Urothelium cell line (cell line): ENCODE measurements at regions not wholly inside any gene's neighbourhood (a gene's known extent, or its start where the extent isn't known, plus 50 kb on each side); places are given as distances from the start of the nearest gene placed in this dataset.
"Not testable (repeated sequence)": the region's sequence is repeated elsewhere in the genome, so short reads cannot be mapped to it uniquely, and the experiment has no call there.

Experiments
- DNase-seq: peaks from one replicate; pipeline ENCODE4 v3.0.0; 2011; ENCODE audit warnings: low spot score, mixed read lengths
- FAIRE-seq: peaks from 2 replicates; lab custom pipeline; 2011; peaks lifted over from hg19 to GRCh38; lab: Jason Lieb, UNC

DNA sequence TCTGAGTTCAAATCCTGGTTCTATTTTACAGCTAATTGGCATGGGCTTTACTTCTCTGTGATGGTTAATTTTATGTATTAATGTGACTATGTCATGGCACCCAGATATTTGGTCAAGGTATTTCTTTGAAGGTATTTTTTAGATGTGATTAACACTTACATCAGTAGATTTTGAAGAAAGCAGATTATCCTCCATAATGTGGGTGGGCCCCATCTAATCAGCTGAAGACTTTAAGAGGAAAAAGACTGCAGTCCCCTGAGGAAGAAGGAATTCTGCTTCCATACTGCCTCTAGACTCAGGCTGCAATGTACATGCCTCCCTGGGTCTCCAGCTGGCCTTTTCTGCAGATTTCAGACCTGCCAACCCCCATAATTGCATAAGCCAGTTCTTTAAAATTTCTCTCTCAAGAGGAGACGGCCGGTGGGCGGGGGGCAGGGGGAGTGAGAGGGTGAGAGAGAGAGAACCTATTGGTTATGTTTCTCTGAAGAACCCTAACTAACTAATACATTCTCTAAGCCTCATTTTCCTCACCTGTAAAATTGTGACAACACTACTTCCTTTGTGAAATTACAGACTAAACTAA, 338.2 kb upstream of the PRDM1 start:
- no peak for FAIRE-seq
- DNase-seq = no peak

DNA sequence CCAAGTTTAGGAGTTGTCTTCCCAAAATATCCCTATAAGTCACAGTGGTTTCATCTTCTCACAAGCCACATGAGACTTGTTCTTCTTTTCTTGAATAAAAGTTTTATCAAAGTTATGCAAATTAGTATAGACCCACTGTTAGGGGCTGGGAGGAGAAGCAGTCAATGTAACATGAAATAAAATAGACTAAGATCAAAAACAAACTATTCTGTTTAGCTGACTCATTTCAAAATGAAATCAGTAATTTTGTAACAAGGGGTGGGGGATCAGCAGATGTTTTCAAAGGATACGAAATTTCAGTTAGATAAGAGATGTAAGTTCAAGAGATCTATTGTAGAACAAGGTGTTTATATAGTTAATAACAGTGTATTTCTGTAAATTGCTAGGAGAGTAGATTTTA, 339.6 kb upstream of the PRDM1 start:
- DNase-seq (no peak), FAIRE-seq (no peak)

DNA sequence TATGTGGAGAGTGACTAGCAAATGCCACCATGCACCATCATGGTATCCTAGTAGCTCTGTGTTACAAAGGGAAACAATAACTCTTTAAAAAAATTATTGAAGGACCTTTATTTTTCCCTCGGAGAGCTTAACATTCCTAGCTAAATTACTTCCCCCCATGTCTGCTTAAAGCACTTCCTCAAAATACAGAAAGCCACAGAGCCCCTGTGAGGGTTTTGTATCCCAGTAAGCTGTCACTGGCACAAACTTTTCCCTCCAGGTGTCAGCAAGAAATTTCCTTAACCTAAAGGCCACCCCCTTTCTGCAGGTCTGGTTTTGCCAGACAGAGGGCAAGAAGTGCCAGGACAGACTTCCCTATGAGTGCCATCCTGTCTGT, 340.0 kb upstream of the PRDM1 start:
- FAIRE-seq (no peak), DNase-seq (no peak)

- no peak for FAIRE-seq
- DNase-seq = no peak
These were observed 340.5 kb upstream of the PRDM1 start for GRCh38 chr6:105745464-105746129.

- DNase-seq = no peak
- no peak for FAIRE-seq
These were observed 341.3 kb upstream of the PRDM1 start for GRCh38 chr6:105744815-105745214.

GRCh38 chr6:105740946-105741645, 338.2 kb upstream of the PREP start:
- FAIRE-seq (no peak), DNase-seq (no peak)

GRCh38 chr6:105739764-105740163, 336.9 kb upstream of the PREP start:
- FAIRE-seq (no peak), DNase-seq (no peak)

DNA sequence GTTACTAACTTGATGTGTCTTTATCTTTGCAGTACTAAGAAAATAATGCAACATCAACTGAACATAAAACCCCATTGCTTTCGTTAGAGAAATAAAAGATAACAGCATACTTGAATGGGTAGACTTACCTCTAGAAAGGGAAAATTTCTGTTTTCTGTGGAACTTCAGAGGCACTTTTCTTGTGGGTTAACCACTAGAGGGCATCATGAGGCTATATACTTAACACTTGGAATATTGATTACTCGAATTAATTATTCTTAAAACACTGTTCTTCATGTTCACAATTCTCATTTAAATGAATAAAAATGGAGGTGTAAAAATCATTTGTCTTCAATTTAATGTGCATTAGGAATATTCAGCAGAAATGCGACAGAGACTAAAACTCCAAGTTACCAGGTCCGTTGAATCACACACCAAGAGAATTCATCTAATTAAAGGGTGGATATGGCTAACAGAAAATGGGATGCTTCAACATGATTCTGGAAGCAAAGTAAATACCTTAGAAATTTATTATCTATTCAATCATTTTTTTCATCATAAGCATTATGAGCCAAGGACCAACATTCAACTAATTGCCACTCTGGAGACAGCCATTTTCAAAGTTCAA, 330.8 kb upstream of the PREP start:
- DNase-seq = no peak
- FAIRE-seq = no peak

DNA sequence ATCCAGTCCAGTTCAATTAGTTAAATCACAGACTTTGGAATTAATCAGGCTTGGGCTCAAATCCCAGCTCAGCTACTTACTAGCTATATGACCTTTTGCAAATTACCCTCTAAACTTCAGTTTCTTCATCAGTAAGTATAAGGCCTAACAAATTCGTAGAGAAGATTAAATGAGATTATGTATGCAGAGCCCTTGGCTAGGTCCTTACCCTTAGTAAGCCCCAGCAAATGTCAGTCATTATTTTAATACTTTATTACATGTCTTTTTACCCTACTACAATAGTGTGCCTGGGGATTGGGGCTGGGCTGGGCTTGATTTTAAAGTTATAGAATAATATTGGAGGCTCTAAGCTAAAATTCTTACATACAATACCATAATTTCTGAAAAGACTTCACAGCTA, 326.1 kb upstream of the PREP start:
- DNase-seq (no peak), FAIRE-seq (no peak)

DNA sequence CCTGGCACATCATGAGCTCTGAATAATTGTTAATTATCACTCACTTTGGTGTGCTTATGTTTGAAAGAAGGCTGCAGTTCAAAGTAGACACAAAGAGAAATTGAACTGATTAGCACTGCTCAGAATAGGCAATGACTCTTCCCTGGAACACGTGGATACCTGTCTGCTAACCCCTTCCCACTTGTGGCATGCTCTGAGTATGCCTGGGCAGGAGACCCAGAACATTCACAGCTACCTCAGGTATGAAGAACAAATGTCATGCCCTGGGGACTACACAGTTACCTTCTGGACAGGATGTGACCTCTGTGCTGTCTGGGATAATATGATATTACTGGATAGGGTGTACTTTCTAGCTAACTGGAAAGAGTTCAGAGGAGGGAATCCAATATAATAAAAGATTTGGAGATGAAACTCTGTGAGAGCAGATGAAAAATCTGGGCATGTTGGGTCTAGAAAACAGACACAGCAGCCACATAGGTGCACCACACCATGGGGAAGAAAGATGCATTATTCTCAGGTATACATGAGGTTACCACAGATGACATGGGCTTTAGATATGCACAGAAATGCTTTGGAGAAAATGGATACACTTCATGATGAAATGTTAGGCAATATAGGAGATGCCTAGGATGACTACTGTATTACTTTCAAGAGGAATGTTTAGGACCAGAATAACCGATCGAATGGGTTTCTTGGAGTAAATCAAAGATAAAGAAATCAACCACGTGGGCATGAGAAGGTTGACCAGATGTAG, 324.2 kb upstream of the PREP start:
- no peak for FAIRE-seq
- no peak for DNase-seq

DNA sequence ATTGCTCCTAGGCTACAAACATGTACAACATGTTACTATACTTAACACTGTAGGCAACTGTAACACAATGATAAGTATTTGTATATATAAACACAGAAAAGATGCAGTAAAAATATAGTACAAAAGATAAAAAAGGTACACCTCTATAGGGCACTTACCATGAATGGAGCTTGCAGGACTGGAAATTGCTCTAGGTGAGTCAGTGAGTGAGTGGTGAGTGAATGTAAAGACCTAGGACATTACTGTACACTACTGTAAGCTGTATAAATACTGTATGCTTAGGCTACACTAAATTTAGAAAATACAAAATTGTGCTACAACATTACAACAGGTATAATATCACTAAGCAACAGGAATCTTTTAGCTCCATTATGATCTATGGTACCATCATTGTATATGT, 312.0 kb upstream of the PREP start:
- DNase-seq (no peak), FAIRE-seq (no peak)

GRCh38 chr6:105713474-105714118, 310.7 kb upstream of the PREP start:
- no peak for FAIRE-seq
- DNase-seq = no peak

- FAIRE-seq = no peak
- DNase-seq = no peak
These were observed 308.3 kb upstream of the PREP start for GRCh38 chr6:105711216-105711615.

DNA sequence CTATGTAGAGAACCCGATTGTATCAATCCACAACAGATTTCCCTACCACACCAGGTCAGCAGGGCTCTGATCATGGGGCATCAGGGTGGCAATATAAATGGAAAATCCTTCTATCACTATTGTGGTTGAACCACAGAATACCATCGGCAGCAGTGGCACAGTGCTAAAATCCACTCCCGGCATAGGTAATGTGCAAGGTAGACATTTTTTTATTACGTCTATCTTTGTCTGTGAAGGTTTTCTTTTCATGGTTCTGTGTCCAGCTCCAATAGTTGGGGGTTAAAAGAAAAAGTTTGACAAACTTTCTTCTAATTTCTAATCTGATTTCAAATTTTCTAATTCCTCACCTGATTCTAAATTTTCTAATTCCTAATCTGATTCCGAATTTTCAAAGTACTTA, 302.7 kb upstream of the PREP start:
- FAIRE-seq = no peak
- no peak for DNase-seq

- DNase-seq (no peak), FAIRE-seq (no peak)
These were observed 292.6 kb upstream of the PREP start for GRCh38 chr6:105695461-105695860.

- DNase-seq (no peak), FAIRE-seq (no peak)
These were observed 289.8 kb upstream of the PREP start for GRCh38 chr6:105692613-105693215.

- FAIRE-seq = no peak
- no peak for DNase-seq
These were observed 289.1 kb upstream of the PREP start for GRCh38 chr6:105691971-105692370.

DNA sequence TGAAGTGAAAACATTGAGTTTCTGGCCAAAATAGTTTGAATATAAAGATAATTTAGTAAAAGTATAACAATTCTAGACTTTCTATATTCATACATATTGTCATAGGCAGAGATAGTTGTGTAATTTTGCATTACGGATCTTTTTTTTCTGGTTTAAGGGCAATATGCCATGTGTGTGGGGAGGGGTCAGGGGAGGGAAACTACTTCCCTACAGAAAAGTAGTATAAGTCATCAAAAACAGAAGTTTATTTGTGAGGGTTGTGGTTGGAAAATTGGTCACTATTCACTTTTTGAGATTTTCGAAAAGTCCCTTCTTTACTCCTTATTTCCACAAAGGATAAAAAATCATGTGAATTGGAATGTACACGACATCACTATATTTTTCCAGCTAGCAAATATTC, 288.2 kb upstream of the PREP start:
- DNase-seq (no peak), FAIRE-seq (no peak)

- no peak for FAIRE-seq
- DNase-seq = no peak
These were observed 285.7 kb upstream of the PREP start for GRCh38 chr6:105688573-105688972.

GRCh38 chr6:105686793-105687192, 283.9 kb upstream of the PREP start:
- not testable (repeated sequence) for DNase-seq, FAIRE-seq
